Chondrocyte (in vitro differentiated cells): ENCODE measurements at regions not wholly inside any gene's neighbourhood (a gene's known extent, or its start where the extent isn't known, plus 50 kb on each side); places are given as distances from the start of the nearest gene placed in this dataset.

ENCODE experiments used
- DNase-seq: peaks from one replicate; pipeline ENCODE4 v3.0.0; 2021; ENCODE audit warnings: mixed read lengths, low spot score
- H3K27ac Mint-ChIP-seq: one replicate; pipeline ENCODE4 v1.8.0; 2021; ENCODE audit warnings: mild to moderate bottlenecking, moderate library complexity, mixed read lengths; ENCODE audit not compliant: unreplicated experiment
- H3K27me3 Mint-ChIP-seq: 2 replicates; pipeline ENCODE4 v1.8.0; 2021; ENCODE audit warnings: low read depth, mixed read lengths
- H3K36me3 Mint-ChIP-seq: 2 replicates; pipeline ENCODE4 v1.8.0; 2021; ENCODE audit warnings: low read depth, mixed read lengths
- H3K4me1 Mint-ChIP-seq: 2 replicates; pipeline ENCODE4 v1.8.0; 2021; ENCODE audit warnings: low read depth, mild to moderate bottlenecking, mixed read lengths
- H3K4me3 Mint-ChIP-seq: one replicate; pipeline ENCODE4 v1.8.0; 2021; ENCODE audit warnings: mild to moderate bottlenecking, moderate library complexity, mixed read lengths; ENCODE audit not compliant: unreplicated experiment
- H3K9me3 Mint-ChIP-seq: 2 replicates; pipeline ENCODE4 v1.8.0; 2021; ENCODE audit warnings: low read depth, mixed read lengths
- CTCF ChIP-seq: fragments of 200-600 bp; sonication (generic); IDR thresholded peaks from 2 replicates; pipeline ENCODE4 v1.5.0; 2021; ENCODE audit warnings: antibody characterized with exemption, mild to moderate bottlenecking, moderate library complexity

DNA sequence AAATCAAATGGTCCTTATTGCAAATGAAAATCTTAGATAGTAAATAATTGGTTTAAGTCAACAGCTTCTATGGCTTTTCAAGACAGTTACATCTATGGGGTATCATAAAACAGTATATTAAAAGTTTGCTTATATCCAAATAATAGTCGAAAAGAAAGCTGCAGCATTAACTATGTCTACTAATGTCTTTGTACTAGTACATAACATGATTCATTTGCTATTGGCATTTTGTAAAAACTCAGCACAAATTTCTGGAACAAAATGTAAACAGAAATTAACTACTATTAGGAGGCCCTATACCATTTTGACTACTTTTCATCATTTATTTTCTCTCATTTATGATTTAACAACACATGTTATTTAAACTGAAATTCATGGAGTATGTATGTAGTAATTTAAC is 1435.2 kb upstream of the PRR20A start:
- Mint-ChIP-seq H3K4me1 (no peaks in the 10 kb centered on the region), H3K4me3 (no peak overlapping the region), H3K27ac (no peak overlapping the region), H3K9me3 (no peaks in the 10 kb centered on the region), H3K27me3 (peaks cover 2% of the 10 kb centered on the region), H3K36me3 (no peaks in the 10 kb centered on the region)
- DNase-seq: no peak
- no peak for TF ChIP-seq CTCF

- Mint-ChIP-seq H3K4me3 (no peak overlapping the region), H3K4me1 (no peaks in the 10 kb centered on the region), H3K36me3 (no peaks in the 10 kb centered on the region), H3K27ac (no peak overlapping the region), H3K9me3 (no peaks in the 10 kb centered on the region), H3K27me3 (peaks cover 2% of the 10 kb centered on the region)
- DNase-seq: no peak
- no peak for TF ChIP-seq CTCF
These were observed 1434.7 kb upstream of the PRR20A start for GRCh38 chr13:55705971-55706370.

GRCh38 chr13:55714120-55714519 is 1426.6 kb upstream of the PRR20A start:
- no peak overlapping the region for H3K27ac Mint-ChIP-seq
- peaks cover 2% of the 10 kb centered on the region for H3K27me3 Mint-ChIP-seq
- peaks cover 22% of the 10 kb centered on the region for H3K9me3 Mint-ChIP-seq
- no peaks in the 10 kb centered on the region for H3K4me1 Mint-ChIP-seq
- DNase-seq: no peak
- TF ChIP-seq CTCF: no peak
- no peaks in the 10 kb centered on the region for H3K36me3 Mint-ChIP-seq
- H3K4me3 Mint-ChIP-seq: no peak overlapping the region

DNA sequence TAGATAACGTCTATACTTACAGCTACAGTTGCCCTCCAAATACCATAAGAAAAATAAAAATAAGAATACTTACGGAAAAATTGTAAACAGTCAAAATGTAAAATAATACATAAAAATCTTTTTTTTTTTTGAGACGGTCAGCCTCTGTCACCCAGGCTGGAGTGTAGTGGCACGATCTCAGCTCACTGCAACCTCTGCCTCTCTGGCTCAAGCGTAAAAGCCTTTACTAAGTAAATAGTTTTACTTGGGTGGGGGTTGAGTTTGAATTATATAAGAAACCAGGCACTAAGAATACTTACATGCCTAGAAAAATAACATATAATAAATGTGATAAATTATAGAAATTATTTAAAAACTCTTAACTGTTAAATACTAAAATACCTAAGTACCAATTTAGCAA is 1413.0 kb upstream of the PRR20A start:
- no peak overlapping the region for H3K4me3 Mint-ChIP-seq
- no peaks in the 10 kb centered on the region for H3K4me1 Mint-ChIP-seq
- DNase-seq: no peak
- TF ChIP-seq CTCF: no peak
- H3K9me3 Mint-ChIP-seq: peaks cover 3% of the 10 kb centered on the region
- no peaks in the 10 kb centered on the region for H3K36me3 Mint-ChIP-seq
- peaks cover 2% of the 10 kb centered on the region for H3K27me3 Mint-ChIP-seq
- no peak overlapping the region for H3K27ac Mint-ChIP-seq

DNA sequence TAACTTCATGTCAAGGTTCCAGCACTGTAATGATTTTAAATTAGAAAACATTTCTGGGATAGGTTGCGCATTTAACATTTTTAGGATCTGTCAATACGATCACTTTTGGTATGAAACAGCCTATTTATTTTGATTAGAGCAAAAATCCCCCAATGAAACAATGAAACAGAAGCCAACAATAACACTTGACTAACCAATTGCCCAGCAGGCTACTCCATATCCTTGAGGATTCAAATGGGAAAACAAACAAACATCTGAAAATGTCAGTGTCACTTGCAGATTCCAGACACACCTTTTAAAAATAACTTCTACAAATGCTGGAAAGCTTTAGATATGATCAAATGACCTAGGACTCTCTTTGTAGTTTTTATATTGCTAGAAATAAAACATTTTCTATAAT is 1412.5 kb upstream of the PRR20A start:
- no peaks in the 10 kb centered on the region for H3K4me1 Mint-ChIP-seq

More for the DNA sequence above, 1412.5 kb upstream of the PRR20A start:
- DNase-seq: no peak
- no peak overlapping the region for H3K27ac Mint-ChIP-seq
- no peak overlapping the region for H3K4me3 Mint-ChIP-seq
- H3K27me3 Mint-ChIP-seq: peaks cover 3% of the 10 kb centered on the region
- TF ChIP-seq CTCF: no peak
- H3K9me3 Mint-ChIP-seq: peaks cover 7% of the 10 kb centered on the region
- H3K36me3 Mint-ChIP-seq: no peaks in the 10 kb centered on the region
